Activated T-cell treated with anti-CD3 and anti-CD28 coated beads, Interleukin-2, amount 50 U/mL, for 72 hours (primary cell): ENCODE measurements at regions not wholly inside any gene's neighbourhood (a gene's known extent, or its start where the extent isn't known, plus 50 kb on each side); places are given as distances from the start of the nearest gene placed in this dataset.

Experiments used
- ATAC-seq, 2 donors: fragments of 150-1000 bp; cut with Tn5 transposase; replicated peaks in 1 of 2; 2 replicates each; pipeline ENCODE4 v1.10.0; 2021; ENCODE audit warnings: moderate library complexity in 2 of 2, mild to moderate bottlenecking in 1 of 2
- DNase-seq, 2 donors: peaks; one replicate each; pipeline ENCODE4 v3.0.0; 2021 to 2022; ENCODE audit warnings: mixed read lengths in 1 of 2
- H3K27ac Mint-ChIP-seq: one replicate; pipeline ENCODE4 v1.8.0; 2022; ENCODE audit warnings: mild to moderate bottlenecking, moderate library complexity, mixed read lengths
- H3K27me3 Mint-ChIP-seq: one replicate; pipeline ENCODE4 v1.8.0; 2022; ENCODE audit warnings: low read depth, mixed read lengths
- H3K36me3 Mint-ChIP-seq, 2 donors: one replicate each; pipeline ENCODE4 v1.8.0; 2022; ENCODE audit warnings: mixed read lengths in 2 of 2, mild to moderate bottlenecking in 1 of 2; ENCODE audit not compliant: insufficient read depth in 2 of 2
- H3K4me1 Mint-ChIP-seq: one replicate; pipeline ENCODE4 v1.8.0; 2022; ENCODE audit warnings: low read depth, mixed read lengths
- H3K4me3 Mint-ChIP-seq, 2 donors: one replicate each; pipeline ENCODE4 v1.8.0; 2022; ENCODE audit warnings: mild to moderate bottlenecking in 2 of 2, mixed read lengths in 2 of 2, moderate library complexity in 2 of 2
- H3K9me3 Mint-ChIP-seq, 2 donors: one replicate each; pipeline ENCODE4 v1.8.0; 2022; ENCODE audit warnings: mixed read lengths in 2 of 2

GRCh38 chr4:45883421-45883820, 240.4 kb downstream of the GABRG1 start:
- Mint-ChIP-seq H3K4me1 (no peaks in the 10 kb centered on the region), H3K27ac (no peak overlapping the region), H3K36me3 (no peaks in the 10 kb centered on the region), H3K4me3 (no peak overlapping the region), H3K27me3 (no peaks in the 10 kb centered on the region), H3K9me3 (peaks cover 17 to 18% of the 10 kb centered on the region in 2 donors)
- ATAC-seq: no peak
- DNase-seq: no peak

- Mint-ChIP-seq H3K4me1 (no peaks in the 10 kb centered on the region), H3K27me3 (no peaks in the 10 kb centered on the region)
- no peak for ATAC-seq
Measured at GRCh38 chr4:45876235-45876890, 247.5 kb downstream of the GABRG1 start.

GRCh38 chr4:45869184-45869583, 254.7 kb downstream of the GABRG1 start:
- H3K27me3 Mint-ChIP-seq: no peaks in the 10 kb centered on the region
- H3K27ac Mint-ChIP-seq: no peak overlapping the region
- H3K36me3 Mint-ChIP-seq: no peaks in the 10 kb centered on the region
- no peak for ATAC-seq
- no peaks in the 10 kb centered on the region for H3K4me1 Mint-ChIP-seq
- H3K9me3 Mint-ChIP-seq: peaks cover 0 to 5% of the 10 kb centered on the region in 2 donors
- DNase-seq: no peak
- H3K4me3 Mint-ChIP-seq: no peak overlapping the region

More at GRCh38 chr4:45876235-45876890, 247.5 kb downstream of the GABRG1 start:
- Mint-ChIP-seq H3K4me3 (no peak overlapping the region), H3K9me3 (peaks cover 0 to 7% of the 10 kb centered on the region in 2 donors), H3K36me3 (no peaks in the 10 kb centered on the region), H3K27ac (no peak overlapping the region)
- no peak for DNase-seq

GRCh38 chr4:45865781-45866180, 258.1 kb downstream of the GABRG1 start:
- Mint-ChIP-seq H3K36me3 (no peaks in the 10 kb centered on the region), H3K27ac (no peak overlapping the region), H3K9me3 (peaks cover 4 to 5% of the 10 kb centered on the region in 2 donors), H3K4me3 (no peak overlapping the region), H3K4me1 (no peaks in the 10 kb centered on the region), H3K27me3 (no peaks in the 10 kb centered on the region)
- no peak for ATAC-seq
- no peak for DNase-seq

- no peak for DNase-seq
- H3K4me3 Mint-ChIP-seq: no peak overlapping the region
- no peak for ATAC-seq
- no peaks in the 10 kb centered on the region for H3K27me3 Mint-ChIP-seq
- H3K4me1 Mint-ChIP-seq: no peaks in the 10 kb centered on the region
- peaks cover 11 to 13% of the 10 kb centered on the region in 2 donors for H3K9me3 Mint-ChIP-seq
- no peak overlapping the region for H3K27ac Mint-ChIP-seq
- H3K36me3 Mint-ChIP-seq: peaks cover 0 to 3% of the 10 kb centered on the region in 2 donors
Measured at GRCh38 chr4:45855857-45856256, 268.0 kb downstream of the GABRG1 start.

- no peak overlapping the region for H3K27ac Mint-ChIP-seq
- no peaks in the 10 kb centered on the region for H3K27me3 Mint-ChIP-seq
- no peaks in the 10 kb centered on the region for H3K36me3 Mint-ChIP-seq
- no peak for DNase-seq
- H3K9me3 Mint-ChIP-seq: peaks cover 12% of the 10 kb centered on the region in 2 donors
- H3K4me3 Mint-ChIP-seq: no peak overlapping the region
- ATAC-seq: no peak
- H3K4me1 Mint-ChIP-seq: no peaks in the 10 kb centered on the region
Measured at GRCh38 chr4:45846016-45846415, 277.8 kb downstream of the GABRG1 start.

GRCh38 chr4:45841791-45842190, 282.1 kb downstream of the GABRG1 start:
- Mint-ChIP-seq H3K4me3 (no peak overlapping the region), H3K9me3 (peaks cover 6 to 7% of the 10 kb centered on the region in 2 donors), H3K27me3 (no peaks in the 10 kb centered on the region), H3K36me3 (no peaks in the 10 kb centered on the region), H3K27ac (no peak overlapping the region), H3K4me1 (no peaks in the 10 kb centered on the region)
- ATAC-seq (no peak), DNase-seq (no peak)

GRCh38 chr4:45831692-45832091, 292.2 kb downstream of the GABRG1 start:
- DNase-seq: no peak

GRCh38 chr4:45803994-45804393, 319.9 kb downstream of the GABRG1 start:
- no peak overlapping the region for H3K4me3 Mint-ChIP-seq
- peaks cover 2 to 17% of the 10 kb centered on the region in 2 donors for H3K9me3 Mint-ChIP-seq
- no peak for DNase-seq
- H3K27me3 Mint-ChIP-seq: no peaks in the 10 kb centered on the region
- H3K4me1 Mint-ChIP-seq: no peaks in the 10 kb centered on the region
- no peak for ATAC-seq
- H3K36me3 Mint-ChIP-seq: peaks cover 1% of the 10 kb centered on the region in 2 donors
- H3K27ac Mint-ChIP-seq: no peak overlapping the region

More at GRCh38 chr4:45831692-45832091, 292.2 kb downstream of the GABRG1 start:
- Mint-ChIP-seq H3K9me3 (peaks cover 11 to 14% of the 10 kb centered on the region in 2 donors), H3K4me3 (no peak overlapping the region), H3K27ac (no peak overlapping the region), H3K36me3 (peaks cover 2 to 4% of the 10 kb centered on the region in 2 donors), H3K4me1 (no peaks in the 10 kb centered on the region), H3K27me3 (no peaks in the 10 kb centered on the region)
- ATAC-seq: no peak

GRCh38 chr4:45795135-45795534, 328.7 kb downstream of the GABRG1 start:
- Mint-ChIP-seq H3K27me3 (no peaks in the 10 kb centered on the region), H3K4me1 (no peaks in the 10 kb centered on the region), H3K9me3 (peaks cover 2 to 8% of the 10 kb centered on the region in 2 donors), H3K4me3 (no peak overlapping the region), H3K27ac (no peak overlapping the region), H3K36me3 (peaks cover 0 to 2% of the 10 kb centered on the region in 2 donors)
- DNase-seq (no peak), ATAC-seq (no peak)

GRCh38 chr4:45778514-45778913, 345.3 kb downstream of the GABRG1 start:
- no peak overlapping the region for H3K4me3 Mint-ChIP-seq
- no peak overlapping the region for H3K27ac Mint-ChIP-seq
- no peak for DNase-seq

GRCh38 chr4:45776146-45776545, 347.7 kb downstream of the GABRG1 start:
- Mint-ChIP-seq H3K9me3 (peaks cover 2% of the 10 kb centered on the region in 2 donors), H3K4me1 (no peaks in the 10 kb centered on the region), H3K4me3 (no peak overlapping the region), H3K36me3 (no peaks in the 10 kb centered on the region), H3K27me3 (no peaks in the 10 kb centered on the region), H3K27ac (no peak overlapping the region)
- DNase-seq (no peak), ATAC-seq (no peak)

More at GRCh38 chr4:45778514-45778913, 345.3 kb downstream of the GABRG1 start:
- ATAC-seq: no peak
- Mint-ChIP-seq H3K36me3 (no peaks in the 10 kb centered on the region), H3K4me1 (no peaks in the 10 kb centered on the region), H3K9me3 (peaks cover 2% of the 10 kb centered on the region in 2 donors), H3K27me3 (no peaks in the 10 kb centered on the region)

- Mint-ChIP-seq H3K9me3 (peaks cover 0 to 2% of the 10 kb centered on the region in 2 donors), H3K4me1 (no peaks in the 10 kb centered on the region), H3K27me3 (no peaks in the 10 kb centered on the region), H3K27ac (no peak overlapping the region), H3K36me3 (no peaks in the 10 kb centered on the region), H3K4me3 (no peak overlapping the region)
- DNase-seq (no peak), ATAC-seq (no peak)
Measured at GRCh38 chr4:45770958-45771357, 352.9 kb downstream of the GABRG1 start.

GRCh38 chr4:45765521-45765920, 358.3 kb downstream of the GABRG1 start:
- ATAC-seq: no peak
- Mint-ChIP-seq H3K27me3 (no peaks in the 10 kb centered on the region), H3K27ac (no peak overlapping the region), H3K4me1 (no peaks in the 10 kb centered on the region), H3K9me3 (peaks cover 7 to 12% of the 10 kb centered on the region in 2 donors), H3K4me3 (no peak overlapping the region), H3K36me3 (peaks cover 0 to 2% of the 10 kb centered on the region in 2 donors)
- DNase-seq: no peak
